Gastroesophageal sphincter (tissue), 3 donors: ENCODE measurements at regions not wholly inside any gene's neighbourhood (a gene's known extent, or its start where the extent isn't known, plus 50 kb on each side); places are given as distances from the start of the nearest gene placed in this dataset.
"Not testable (repeated sequence)": the region's sequence is repeated elsewhere in the genome, so short reads cannot be mapped to it uniquely, and the experiment has no call there.

Experiments
- CTCF ChIP-seq, 4 experiments: fragments of 200-600 bp in 2 of 4; fragments of 450-650 bp in 2 of 4; sonication (generic) in 1 of 4; IDR thresholded peaks; one replicate each; pipeline ENCODE4 v1.5.1; 2017 to 2019; ENCODE audit warnings: antibody characterized with exemption in 4 of 4, mild to moderate bottlenecking in 2 of 4, moderate library complexity in 2 of 4
- EP300 ChIP-seq: sonication (generic); formaldehyde crosslinking; IDR thresholded peaks from one replicate; pipeline ENCODE4 v1.6.1; 2017; ENCODE audit warnings: antibody characterized with exemption, mild to moderate bottlenecking
- POLR2A ChIP-seq, 2 donors: fragments of 450-650 bp; IDR thresholded peaks; one replicate each; pipeline ENCODE4 v1.6.1; 2017; ENCODE audit warnings: antibody characterized with exemption in 2 of 2, mild to moderate bottlenecking in 2 of 2, moderate library complexity in 1 of 2

DNA sequence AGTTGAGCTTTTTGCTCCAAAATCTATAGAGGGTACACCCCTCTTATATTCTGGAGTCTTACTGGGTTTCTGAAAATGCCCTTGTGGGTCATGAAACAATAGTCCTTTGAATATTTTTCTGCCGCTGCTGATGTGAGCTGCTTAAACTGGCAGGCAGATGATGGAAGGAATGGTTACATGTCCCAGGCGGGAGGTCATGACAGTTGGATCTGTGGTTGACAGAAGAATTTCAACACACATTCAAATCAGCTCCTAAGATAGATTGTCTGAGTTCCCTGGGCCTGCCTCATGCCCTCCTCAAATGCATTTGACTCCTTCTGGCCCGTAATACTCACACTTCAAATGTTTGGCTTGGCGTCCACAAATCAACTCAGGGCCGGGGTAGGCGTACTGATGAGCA is 105.0 kb upstream of the IKBKE start:
- TF ChIP-seq CTCF (IDR thresholded peaks at IDR 0.05); POLR2A (IDR thresholded peaks at IDR 0.05); EP300: not testable (repeated sequence)
